ENCODE measurements at regions not wholly inside any gene's neighbourhood (a gene's known extent, or its start where the extent isn't known, plus 50 kb on each side); places are given as distances from the start of the nearest gene placed in this dataset.

DNA sequence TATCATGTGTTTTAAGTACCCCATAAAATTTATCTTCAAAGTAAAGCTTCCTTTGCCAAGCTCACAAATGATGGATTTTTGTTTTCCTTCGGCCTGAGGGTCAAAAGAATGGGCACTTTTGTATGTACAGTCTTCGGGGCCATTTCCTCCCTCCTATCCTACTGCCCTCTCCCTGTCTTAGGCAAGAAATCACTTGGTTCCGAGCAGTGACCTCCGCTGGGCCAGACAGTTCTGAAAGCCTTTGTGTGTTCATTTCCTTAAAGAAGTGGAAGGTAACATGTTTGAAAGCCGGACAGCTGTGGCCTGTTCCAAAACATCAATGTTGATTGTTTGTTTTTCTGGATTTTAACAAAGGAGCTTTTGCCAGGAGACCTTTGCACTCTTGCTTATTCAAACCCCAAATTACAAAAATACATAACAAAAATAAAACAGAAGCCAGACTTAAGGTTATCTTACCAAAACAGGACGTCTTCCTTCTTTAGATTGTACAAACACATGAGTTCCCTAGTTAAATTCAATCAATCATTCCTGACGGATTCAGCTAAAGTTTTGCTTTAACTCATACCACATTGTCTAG, 110.6 kb upstream of the LIMCH1 start (continued):
- TF ChIP-seq, protein P1, sequence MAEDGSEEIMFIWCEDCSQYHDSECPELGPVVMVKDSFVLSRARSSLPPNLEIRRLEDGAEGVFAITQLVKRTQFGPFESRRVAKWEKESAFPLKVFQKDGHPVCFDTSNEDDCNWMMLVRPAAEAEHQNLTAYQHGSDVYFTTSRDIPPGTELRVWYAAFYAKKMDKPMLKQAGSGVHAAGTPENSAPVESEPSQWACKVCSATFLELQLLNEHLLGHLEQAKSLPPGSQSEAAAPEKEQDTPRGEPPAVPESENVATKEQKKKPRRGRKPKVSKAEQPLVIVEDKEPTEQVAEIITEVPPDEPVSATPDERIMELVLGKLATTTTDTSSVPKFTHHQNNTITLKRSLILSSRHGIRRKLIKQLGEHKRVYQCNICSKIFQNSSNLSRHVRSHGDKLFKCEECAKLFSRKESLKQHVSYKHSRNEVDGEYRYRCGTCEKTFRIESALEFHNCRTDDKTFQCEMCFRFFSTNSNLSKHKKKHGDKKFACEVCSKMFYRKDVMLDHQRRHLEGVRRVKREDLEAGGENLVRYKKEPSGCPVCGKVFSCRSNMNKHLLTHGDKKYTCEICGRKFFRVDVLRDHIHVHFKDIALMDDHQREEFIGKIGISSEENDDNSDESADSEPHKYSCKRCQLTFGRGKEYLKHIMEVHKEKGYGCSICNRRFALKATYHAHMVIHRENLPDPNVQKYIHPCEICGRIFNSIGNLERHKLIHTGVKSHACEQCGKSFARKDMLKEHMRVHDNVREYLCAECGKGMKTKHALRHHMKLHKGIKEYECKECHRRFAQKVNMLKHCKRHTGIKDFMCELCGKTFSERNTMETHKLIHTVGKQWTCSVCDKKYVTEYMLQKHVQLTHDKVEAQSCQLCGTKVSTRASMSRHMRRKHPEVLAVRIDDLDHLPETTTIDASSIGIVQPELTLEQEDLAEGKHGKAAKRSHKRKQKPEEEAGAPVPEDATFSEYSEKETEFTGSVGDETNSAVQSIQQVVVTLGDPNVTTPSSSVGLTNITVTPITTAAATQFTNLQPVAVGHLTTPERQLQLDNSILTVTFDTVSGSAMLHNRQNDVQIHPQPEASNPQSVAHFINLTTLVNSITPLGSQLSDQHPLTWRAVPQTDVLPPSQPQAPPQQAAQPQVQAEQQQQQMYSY (CRISPR knock-in tag; IDR thresholded peaks at IDR 0.05): no peak

GRCh38 chr4:41427931-41428600, 109.9 kb upstream of the LIMCH1 start:
- Histone ChIP-seq H3K36me3 (ENCODE audit: control insufficient read depth in 2 of 2, insufficient read depth in 2 of 2, low read length in 1 of 2) (no peaks in the 10 kb centered on the region), H3K27me3 (replicated peaks in 1 of 2; ENCODE audit: control insufficient read depth in 2 of 2, insufficient read depth in 2 of 2, low read length in 1 of 2) (no peaks in the 10 kb centered on the region; a peak in 1 of 4 replicates), H3K9ac (ENCODE audit: control insufficient read depth, insufficient read depth, low read length) (no peak overlapping the region), H3K4me1 (ENCODE audit: control insufficient read depth, insufficient read depth, low read length) (no peaks in the 10 kb centered on the region), H3K27ac (ENCODE audit: control insufficient read depth, insufficient read depth) (no peak overlapping the region), H3K4me2 (ENCODE audit: control insufficient read depth, insufficient read depth) (no peak overlapping the region), H3K9me3 (replicated peaks; ENCODE audit: control insufficient read depth, insufficient read depth, low read length) (no peaks in the 10 kb centered on the region), H4K20me1 (ENCODE audit: control insufficient read depth, insufficient read depth) (no peaks in the 10 kb centered on the region), H3K79me2 (ENCODE audit: control insufficient read depth, insufficient read depth, low read length) (no peaks in the 10 kb centered on the region), H3K4me3 (no peak overlapping the region), H2AFZ (ENCODE audit: control insufficient read depth, low read depth, low read length) (no peak overlapping the region)
- ATAC-seq (no peak), FAIRE-seq (no peak), DNase-seq (ENCODE audit: low read depth, low spot score) (no peak)
- ChIA-PET POLR2A (no interaction called here), SMC1A (ENCODE audit: uncharacterized antibody, unreplicated experiment) (no interaction called here), RAD21 (ENCODE audit: unreplicated experiment) (no interaction called here), CTCF (interaction anchor here (0.6 kb wide), 1 partner anchor 12 kb away, joined by 3 read pairs; no protein-coding TSS in a partner anchor)
- in situ Hi-C loops (cut with MboI) (no loop called here), intact Hi-C loops (cut with micrococcal nuclease; ENCODE audit: unreplicated experiment) (no loop called here)
- BruUV-seq (replicated peaks): no TSS peak
- 0% methylated on average over 3 of the region's 3 CpGs for WGBS (ENCODE audit: insufficient coverage, insufficient replicate concordance, low lambda C conversion rate, missing lambda C conversion rate)
- TF ChIP-seq TCF7 (IDR thresholded peaks at IDR 0.05; ENCODE audit: borderline replicate concordance) (no peak), PAX5 (IDR thresholded peaks at IDR 0.05; ENCODE audit: borderline replicate concordance, low read depth, low read length) (no peak), NKRF (conservative IDR thresholded peaks at IDR 0.05) (no peak), IRF5 (IDR thresholded peaks at IDR 0.05; ENCODE audit: borderline replicate concordance) (no peak), ZBED1 (IDR thresholded peaks at IDR 0.05; ENCODE audit: borderline replicate concordance) (no peak), EED (IDR thresholded peaks at IDR 0.05; ENCODE audit: low read depth) (no peak), JUNB (IDR thresholded peaks at IDR 0.05) (no peak), YY1 (IDR thresholded peaks at IDR 0.05; ENCODE audit: low read depth, low read length) (no peak), RFX5 (IDR thresholded peaks at IDR 0.05; ENCODE audit: low read depth, low read length) (no peak)
- TF ChIP-seq, protein P2, sequence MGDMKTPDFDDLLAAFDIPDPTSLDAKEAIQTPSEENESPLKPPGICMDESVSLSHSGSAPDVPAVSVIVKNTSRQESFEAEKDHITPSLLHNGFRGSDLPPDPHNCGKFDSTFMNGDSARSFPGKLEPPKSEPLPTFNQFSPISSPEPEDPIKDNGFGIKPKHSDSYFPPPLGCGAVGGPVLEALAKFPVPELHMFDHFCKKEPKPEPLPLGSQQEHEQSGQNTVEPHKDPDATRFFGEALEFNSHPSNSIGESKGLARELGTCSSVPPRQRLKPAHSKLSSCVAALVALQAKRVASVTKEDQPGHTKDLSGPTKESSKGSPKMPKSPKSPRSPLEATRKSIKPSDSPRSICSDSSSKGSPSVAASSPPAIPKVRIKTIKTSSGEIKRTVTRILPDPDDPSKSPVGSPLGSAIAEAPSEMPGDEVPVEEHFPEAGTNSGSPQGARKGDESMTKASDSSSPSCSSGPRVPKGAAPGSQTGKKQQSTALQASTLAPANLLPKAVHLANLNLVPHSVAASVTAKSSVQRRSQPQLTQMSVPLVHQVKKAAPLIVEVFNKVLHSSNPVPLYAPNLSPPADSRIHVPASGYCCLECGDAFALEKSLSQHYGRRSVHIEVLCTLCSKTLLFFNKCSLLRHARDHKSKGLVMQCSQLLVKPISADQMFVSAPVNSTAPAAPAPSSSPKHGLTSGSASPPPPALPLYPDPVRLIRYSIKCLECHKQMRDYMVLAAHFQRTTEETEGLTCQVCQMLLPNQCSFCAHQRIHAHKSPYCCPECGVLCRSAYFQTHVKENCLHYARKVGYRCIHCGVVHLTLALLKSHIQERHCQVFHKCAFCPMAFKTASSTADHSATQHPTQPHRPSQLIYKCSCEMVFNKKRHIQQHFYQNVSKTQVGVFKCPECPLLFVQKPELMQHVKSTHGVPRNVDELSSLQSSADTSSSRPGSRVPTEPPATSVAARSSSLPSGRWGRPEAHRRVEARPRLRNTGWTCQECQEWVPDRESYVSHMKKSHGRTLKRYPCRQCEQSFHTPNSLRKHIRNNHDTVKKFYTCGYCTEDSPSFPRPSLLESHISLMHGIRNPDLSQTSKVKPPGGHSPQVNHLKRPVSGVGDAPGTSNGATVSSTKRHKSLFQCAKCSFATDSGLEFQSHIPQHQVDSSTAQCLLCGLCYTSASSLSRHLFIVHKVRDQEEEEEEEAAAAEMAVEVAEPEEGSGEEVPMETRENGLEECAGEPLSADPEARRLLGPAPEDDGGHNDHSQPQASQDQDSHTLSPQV (IDR thresholded peaks at IDR 0.05): no peak
